HS-27A (cell line): ENCODE measurements at regions not wholly inside any gene's neighbourhood (a gene's known extent, or its start where the extent isn't known, plus 50 kb on each side); places are given as distances from the start of the nearest gene placed in this dataset.
A peak's percentile ranks its signal among the peaks of the same experiment; 100 is the strongest.
"Not testable (repeated sequence)": the region's sequence is repeated elsewhere in the genome, so short reads cannot be mapped to it uniquely, and the experiment has no call there.

Experiments used
- DNase-seq: peaks from one replicate; pipeline ENCODE4 v3.0.0-alpha.2; 2012; ENCODE audit warnings: low read depth, missing footprints

DNA sequence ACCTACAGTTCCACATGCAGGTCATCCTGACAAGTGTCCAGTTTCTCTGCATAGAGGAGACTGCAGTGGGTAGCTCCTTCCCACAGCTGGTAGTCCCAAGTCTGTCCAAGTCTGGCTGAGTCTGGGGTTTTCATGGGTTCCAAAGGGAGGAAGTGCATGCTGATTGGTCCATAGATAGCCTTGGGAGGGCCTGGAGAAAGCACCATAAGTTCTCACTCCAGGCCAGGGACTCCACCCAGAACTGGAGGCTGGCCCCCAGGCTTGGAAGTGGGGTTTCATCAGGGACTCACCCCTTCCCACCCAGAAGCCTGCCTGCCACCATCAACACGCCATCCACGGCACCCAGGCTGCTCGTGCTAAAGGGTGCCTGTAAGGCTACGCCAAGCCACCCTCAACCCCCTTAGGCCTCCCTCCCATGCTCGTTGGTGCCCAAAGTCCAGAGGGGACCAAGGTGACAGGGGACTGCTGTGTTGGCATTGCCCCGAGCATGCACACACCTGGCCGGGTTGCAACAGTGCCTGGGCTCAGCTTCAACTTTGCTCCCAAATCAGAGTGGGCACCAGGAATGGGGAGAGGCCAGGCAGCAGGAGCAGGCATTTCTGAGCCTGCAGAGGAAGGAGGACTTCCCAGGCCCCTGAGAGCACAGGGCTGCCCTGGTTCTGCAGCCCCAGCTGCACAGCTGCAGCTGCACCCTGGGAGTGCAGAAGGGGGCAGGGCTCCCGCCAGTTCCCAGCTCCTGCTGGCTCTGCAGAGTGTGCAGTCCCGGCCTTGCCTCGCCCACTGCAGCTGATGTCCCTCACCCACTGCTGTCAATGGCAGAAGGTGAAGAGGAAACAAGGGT lies 116.5 kb upstream of the MAP2 start:
- DNase-seq = no peak

DNA sequence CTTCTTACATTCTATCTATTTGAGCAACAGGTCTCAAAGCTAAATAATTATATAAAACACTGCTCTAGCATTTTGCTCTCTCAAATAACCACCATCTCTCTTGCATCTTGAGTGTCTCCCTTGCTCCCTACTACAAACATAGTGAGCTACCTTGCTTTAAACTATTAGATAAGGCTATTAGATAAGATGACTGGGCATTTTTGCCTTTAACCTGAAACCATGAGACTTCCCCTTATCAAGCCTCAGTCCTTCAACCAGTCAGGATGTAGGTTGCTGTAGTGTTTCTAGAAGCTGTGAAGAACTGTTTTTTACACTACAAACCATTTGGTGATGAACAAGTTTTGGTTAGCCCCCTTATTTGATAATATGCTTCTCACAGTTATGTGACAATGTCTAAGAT lies 115.4 kb upstream of the MAP2 start:
- DNase-seq = no peak

DNA sequence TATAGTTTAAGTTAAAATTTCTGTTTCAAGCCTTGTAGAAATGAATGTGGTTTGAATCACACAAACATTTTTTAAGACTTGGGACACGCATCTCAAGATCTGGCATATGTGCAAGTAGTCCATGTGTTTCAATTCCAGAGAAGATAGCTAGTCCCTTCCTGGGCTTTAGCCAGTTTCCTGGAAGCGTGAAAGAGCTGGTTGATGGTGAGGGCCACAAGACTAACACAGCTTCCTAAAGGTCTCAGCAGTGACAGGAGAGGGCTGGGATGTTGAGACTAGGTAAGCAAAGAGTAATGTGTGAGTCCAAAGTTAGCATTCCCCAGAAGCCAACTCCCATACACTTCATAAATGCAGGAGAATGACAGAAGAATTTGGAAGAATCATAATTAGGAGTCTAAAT lies 111.9 kb upstream of the MAP2 start:
- no peak for DNase-seq

DNA sequence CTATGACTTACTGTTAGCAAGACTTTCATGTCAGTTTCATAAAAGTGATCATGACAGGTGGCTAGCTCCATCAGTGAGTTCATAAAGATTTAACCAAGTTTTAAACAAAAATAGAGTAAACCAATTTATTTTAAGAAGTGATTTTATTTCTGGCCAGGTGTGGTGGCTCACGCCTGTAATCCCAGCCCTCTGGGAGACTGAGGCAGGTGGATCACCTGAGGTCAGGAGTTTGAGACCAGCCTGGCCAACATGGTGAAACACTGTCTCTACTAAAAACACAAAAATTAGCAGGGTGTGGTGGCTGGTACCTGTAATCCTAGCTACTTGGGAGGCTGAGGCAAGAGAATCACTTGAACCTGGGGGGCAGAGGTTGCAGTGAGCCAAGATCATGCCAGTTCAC lies 111.4 kb upstream of the MAP2 start:
- DNase-seq = not testable (repeated sequence)

DNA sequence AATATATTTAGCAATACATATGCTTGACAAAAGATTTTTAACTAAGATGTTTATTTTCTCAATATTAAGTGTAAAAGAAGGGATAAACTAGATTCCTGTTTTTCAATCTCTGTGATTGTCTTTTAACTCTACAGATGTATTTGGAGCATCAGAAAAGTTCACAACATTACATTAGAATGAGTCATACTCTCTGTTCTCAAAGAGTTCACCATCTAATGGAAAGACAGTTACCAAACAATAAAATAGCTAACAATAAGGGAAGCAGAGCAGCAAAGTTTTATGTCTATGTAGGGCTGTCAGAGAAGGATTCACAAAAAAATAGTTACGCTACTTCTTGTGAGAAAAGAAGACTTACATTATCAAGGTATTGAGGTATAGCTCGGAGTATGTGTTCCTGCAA lies 109.2 kb upstream of the MAP2 start:
- DNase-seq = no peak

DNA sequence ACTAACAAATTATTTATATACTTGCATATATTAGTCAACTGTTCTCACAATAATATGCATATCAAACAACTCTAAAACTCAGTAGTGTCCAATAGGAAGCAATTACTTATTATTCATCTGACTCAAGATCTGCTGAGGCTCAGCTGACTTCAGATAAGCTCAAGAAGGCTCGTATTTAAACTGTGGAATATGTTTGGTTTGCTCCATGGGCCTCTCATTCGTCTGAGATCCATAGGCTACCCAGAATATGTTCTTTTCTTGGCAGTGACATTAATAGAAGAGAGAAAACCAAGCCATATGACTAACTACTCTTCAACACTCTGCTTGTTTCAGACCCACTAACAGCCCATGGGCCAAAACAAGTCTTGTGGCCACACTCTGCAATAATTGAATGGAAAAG lies 107.7 kb upstream of the MAP2 start:
- DNase-seq = no peak

DNA sequence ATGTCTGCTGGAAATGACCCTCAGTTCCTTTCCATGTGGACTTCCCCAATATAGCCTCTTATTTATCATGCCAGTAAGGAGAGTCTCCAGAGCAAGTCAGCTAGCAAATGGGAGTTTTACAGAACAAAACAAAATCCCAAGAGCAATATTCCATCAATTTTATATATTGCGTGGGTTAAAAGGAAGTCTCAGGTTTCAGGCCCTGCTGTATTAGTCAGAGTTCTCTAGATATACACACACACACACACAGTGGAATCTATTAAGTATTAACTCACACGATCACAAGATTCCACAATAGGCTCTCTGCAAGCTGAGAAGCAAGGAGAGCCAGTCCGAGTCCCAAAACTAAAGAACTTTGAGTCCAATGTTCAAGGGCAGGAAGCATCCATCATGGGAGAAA lies 102.8 kb upstream of the MAP2 start:
- DNase-seq = no peak

DNA sequence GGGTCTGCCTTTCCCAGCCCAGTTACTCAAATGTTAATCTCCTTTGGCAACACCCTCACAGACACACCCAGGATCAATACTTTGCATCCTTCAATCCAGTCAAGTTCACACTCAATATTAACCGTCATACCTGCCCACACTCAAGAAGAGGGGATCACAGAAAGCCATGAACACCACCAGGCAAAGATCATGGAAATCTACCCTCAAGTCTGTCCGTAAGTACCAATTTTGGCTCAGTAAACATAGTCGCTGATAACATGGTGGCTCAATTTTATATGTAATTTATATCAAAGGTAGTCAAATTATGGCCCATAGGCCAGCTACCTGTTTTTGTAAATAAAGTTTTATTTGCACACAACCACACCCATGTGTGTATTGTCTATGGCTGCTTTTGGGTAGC lies 102.3 kb upstream of the MAP2 start:
- DNase-seq = no peak

DNA sequence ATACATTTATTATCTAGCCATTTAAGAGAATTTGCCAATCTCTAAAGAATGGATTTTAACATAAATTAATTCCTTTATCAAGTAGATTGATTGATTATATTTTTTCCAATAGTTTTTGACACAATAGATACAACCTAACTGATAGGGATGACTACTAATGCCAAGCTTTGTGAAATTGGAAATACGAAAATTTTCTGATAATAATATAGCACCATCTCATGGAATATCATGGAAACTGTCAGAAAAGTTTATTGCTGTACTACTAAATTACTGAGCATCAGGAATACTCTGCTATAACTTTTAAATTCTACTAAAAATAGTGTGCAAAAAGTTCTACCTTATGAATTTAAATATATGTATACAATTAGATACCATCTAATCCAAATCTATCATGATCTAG lies 101.8 kb upstream of the MAP2 start:
- DNase-seq = no peak

DNA sequence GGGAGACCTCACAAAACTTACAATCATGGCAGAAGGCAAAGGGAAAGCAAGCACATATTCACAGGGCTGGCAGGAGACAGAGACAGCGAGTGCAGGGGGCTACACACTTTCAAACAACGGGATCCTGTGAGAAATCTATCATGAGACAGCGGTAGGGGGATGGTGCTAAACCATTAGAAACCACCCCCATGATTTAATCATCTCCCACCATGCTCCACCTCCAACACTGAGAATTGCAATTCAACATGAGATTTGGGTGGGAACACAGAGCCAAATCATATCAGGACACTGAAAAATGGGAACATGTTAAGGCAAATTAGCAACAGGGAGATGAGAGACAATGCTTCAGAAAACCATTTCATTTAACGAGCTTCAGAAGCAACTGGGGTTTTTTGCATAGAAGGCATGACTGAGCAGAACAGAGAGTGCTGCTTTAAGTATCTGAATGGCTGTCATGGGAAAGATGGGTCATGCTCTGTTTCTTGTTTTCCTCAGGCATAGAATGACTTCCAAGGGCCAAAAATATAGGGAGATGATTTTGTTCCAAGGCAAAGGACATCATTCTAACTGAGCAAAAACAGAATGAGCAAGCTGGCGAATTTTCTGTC lies 100.8 kb upstream of the MAP2 start:
- no peak for DNase-seq

DNA sequence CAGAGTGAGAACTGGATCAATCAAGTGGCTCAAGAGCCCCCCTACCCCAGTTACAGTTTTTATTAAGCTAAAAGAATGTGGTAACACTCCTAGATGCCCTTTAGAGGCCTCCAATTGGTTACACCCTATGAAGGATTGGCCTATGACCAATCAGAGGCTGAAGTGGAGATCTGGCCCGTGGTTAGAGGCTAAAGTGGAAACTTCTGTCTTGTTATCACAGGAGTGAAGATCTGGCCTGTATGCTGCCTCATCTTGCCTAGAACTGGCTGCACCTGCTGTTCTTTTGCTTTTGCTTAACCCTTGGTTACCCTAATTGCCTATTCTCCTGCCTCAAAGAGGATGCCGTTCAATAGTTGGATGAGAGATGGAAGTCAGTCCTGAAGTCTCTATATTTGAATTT lies 100.1 kb upstream of the MAP2 start:
- no peak for DNase-seq

DNA sequence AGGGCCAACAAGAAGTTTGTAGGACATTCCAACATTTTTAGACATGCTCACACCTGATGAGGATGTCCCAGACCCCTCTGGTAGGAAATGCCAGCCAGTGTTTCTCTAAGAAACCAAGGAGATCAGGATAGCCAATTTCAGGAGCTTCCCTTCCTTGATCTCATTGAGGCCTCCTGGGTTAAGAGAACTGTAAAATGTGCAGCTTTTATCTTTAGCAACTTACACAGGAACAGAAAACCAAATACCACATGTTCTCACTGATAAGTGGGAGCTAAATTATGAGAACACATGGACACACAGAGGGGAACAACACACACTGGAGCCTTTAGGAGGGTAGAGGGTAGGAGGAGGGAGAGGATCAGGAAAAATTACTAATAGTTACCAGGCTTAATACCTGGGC lies 99.6 kb upstream of the MAP2 start:
- DNase-seq = no peak

DNA sequence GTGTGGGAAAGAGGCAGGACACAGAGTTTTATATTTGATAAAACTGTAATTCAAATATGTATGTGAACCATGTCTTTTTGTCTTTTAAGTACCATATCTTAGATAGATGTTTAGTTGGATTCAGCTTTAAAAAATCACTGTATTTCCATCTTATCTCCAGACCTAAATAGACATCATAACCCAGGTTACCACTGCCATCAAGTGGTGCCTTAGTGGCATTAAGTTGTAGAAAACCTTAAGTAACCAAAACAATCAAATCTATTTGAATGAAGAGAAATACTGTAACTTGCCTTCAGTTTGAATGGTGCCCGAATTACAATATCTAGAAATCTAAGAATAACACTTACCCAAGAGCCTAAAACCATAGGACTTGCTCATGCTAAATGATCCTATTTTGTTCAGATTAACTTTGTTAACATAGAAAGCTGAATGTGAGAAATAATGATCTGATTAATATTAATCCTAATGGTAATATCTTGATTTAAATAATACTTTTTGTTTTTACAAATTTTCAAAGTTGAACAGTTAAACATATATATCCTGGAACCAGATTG lies 92.5 kb upstream of the MAP2 start:
- no peak for DNase-seq

DNA sequence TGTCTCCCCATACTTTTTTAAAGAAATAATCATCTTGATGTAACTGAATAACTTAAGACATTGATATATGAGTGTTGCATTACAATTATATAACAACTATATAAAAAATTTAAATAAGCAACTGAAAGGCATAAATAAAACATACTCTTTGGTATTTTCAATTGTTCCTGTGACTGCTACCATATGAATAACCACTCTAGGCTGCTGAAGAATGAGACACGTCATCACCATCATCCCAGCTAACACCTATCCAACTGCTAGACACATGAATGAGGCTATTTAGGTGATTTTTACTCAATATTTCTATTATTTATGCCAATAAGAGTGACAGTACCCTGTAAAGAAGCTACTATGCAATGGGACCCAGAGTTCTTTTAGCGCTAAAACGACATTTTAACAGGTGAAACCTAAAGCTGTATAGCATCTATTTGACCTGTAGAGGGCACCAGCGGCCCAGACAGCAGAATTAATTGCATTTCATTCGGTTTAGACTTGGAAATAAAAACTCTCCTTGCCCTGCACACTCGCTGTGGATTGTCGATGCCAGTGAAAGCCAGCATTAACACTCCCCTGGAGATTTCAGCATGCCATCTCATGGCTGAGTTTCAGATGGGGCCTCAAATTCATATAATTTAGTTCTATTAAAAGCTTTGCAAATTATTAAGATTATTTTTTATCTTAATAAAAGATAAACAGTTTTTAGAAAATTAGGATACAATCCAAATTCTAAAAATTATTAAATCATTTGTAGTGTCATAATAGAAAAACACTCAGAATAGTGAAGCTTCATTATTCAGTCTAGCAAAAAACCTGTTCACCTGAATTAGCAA lies 89.4 kb upstream of the MAP2 start:
- DNase-seq = peak; percentile 14

DNA sequence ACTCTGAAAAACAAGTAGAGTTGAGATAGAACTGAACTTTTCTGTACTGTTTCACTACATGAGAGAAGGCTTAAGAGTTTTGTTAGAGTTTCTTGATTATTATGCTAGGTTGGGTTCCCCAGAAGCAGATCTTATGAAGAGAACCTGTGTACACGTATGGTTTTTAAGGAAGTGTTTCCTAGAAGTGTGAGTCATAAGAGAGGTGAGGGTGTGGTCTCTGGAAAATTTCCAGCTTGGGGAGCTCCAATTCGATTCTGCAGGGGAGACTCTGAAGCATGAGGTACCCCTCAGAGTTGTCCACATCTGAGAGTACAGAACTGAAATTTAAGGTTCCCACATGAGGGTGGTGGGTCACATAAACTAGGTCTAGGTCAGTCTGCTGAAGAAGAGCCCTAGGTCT lies 83.3 kb upstream of the MAP2 start:
- DNase-seq = no peak

DNA sequence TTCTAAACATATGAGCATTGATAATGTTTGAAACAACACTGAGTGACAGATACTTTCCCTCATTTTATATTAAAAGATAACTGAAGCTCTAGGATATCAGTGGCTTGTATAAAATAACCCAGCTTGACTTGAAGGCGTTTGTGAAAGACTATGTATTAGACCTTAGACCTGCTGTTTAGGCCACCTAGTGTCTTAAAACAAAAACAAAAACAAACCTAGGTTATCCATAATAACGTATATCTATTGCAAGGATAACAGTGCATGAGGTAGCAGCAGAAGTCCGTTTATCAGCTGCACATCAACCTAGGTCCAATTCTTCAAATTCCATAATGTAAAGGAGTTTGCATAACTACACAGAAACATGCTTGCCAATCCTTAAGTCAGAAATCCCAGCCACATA lies 79.5 kb upstream of the MAP2 start:
- no peak for DNase-seq

DNA sequence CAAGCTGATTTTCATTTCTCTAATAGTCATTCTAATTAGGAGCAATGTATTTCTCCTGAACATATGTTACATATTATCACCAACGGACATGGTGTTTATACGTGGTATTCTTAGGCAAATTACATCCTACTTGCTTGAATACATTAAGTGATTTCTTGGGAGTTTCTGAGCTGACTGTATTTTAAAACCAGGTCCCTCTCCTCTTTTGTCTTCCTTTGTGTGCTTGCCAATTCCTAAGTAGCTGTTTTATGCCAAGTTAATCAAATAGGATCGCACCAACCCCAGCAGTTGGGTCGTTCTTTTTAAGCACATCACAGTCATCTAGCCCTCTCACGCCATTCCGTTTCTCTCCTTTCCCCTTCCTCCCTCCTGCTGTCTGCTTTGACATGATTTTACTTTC lies 75.4 kb upstream of the MAP2 start:
- no peak for DNase-seq

DNA sequence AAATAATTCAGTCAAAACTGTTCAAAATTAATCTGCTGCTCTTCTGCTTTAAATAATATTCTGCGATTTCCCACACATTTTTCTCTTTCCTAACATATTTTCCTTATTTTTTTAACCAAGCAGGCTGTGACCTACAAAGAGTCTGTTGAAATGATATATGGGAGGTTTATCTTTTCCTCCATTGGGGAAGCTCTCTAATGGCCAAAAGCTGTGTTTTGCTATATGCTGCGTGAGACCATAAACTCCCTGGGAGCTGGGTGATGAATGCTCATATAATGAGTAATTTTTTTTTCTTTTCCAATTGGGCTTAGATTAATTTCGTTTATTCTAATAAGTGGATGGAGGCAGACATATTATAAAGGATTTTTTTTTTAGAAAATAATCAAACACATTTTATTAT lies 72.2 kb upstream of the MAP2 start:
- DNase-seq = no peak

DNA sequence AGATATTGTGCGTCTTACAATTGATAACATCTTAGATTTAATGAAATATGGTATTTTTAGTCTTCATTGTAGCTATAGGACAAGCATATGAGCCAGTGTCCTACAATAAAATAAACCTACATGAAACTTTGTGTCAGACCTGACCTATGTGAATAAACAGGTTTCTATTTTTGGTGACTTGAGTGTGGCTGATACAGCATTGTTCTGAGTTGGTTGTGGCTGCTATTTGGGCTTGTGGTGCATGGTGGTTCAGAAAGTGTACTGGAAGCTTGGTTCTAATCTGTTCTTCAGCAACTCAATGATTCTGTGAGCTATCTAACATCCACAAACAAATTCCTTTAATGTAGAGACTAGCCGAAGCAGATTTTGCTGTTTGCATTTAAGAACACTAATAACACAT lies 64.9 kb upstream of the MAP2 start:
- DNase-seq = no peak

DNA sequence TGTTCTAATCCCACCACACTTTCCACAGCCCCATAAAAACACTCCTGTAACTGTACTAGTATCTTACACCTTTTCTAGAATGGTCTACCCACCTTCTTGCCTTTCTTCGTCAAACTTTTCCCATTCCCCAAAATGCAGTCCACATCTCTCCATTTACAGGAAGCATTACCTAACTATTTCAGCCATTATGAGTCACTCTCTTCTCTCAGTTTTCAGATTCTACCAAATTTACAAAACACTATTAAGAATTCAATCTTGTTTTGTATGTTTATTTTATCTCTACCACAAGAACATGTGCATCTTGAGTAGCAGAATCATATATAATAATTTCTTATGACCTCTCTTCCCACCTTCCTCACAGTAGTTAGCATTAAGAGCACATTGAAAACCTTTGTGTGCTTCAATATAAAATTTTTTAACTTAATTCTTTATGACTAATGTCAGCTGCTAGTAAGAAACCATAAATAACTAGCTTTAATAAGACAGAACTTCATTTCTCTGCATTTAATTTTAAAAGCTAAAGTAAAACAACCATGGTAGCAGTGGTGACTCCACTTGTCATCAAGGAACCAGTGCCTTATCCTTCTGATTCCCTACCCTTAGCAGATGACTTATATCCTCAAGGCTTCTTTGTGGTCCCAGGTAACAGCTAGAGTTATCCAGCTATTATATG lies 56.6 kb upstream of the MAP2 start:
- no peak for DNase-seq

DNA sequence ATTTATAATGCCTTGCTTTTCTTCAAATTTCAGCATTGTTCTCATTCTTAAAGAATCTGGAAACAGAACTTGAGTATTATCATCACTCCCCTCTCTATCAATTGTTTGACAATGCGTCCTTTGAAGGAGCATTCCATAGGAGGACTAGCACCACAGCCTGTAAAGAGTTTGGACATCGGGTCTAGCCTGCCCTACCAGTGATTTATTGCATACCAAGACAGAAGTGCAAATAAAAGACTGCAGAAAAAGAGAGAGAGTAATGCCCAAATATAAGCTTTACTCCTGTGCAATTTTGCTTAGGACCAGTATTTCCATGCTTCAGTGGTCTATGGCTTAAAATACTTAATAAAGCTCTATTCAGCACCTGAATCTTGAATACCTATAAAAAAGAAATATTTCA lies 55.4 kb upstream of the MAP2 start:
- no peak for DNase-seq

DNA sequence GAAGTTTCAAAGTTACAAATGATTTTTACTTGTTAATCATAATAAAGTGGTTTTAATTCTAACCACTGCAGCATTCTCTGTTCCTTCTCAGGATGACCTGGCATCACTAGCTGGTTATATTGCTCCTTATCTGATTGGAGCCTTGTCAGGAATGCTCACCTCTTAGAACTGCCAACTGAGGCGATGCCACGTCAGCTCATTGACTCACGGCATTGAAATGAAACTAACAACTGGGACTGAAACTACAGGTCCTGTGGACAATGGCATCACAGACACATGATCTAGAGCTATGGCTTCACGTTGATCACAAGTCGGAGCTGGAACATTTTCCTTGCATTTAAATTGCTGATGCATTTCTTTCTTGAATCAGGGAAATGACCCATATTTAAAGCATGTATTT lies 54.9 kb upstream of the MAP2 start:
- peak; percentile 88 for DNase-seq
